Erythroblast (primary cell): ENCODE measurements at regions not wholly inside any gene's neighbourhood (a gene's known extent, or its start where the extent isn't known, plus 50 kb on each side); places are given as distances from the start of the nearest gene placed in this dataset.

Experiments used
- GATA1 ChIP-seq: IDR thresholded peaks from 2 replicates; pipeline ENCODE4 v1.6.1; 2011; ENCODE audit warnings: low read depth, mild to moderate bottlenecking, control low read depth, low read length, moderate library complexity
- POLR2A ChIP-seq: IDR thresholded peaks from 2 replicates; pipeline ENCODE4 v1.6.1; 2011; ENCODE audit warnings: mild to moderate bottlenecking, low read length

DNA sequence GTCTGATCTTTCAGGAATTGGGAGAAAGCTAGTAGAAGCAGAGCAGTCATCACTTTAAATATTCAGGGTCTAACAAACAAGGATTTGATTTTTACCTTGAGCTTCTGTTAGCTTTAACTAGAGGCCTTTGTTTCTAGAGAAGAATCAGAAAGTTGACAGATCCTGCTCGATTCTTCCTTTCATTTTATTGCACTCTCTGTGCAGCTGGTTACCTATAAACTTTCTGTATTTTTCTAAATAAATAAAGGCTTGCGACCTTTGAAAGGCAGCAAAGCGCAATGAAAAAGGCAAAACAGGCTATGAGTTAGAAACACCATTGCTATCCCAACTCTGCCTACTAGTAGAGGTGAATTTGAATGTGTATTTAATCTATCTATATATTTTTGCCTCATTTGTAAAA is 101.4 kb upstream of the NPY2R start:
- TF ChIP-seq POLR2A, result no peak
- no peak for TF ChIP-seq GATA1
